Activated CD8-positive, alpha-beta memory T cell treated with anti-CD3 and anti-CD28 coated beads for 36 hours (primary cell): ENCODE measurements at regions not wholly inside any gene's neighbourhood (a gene's known extent, or its start where the extent isn't known, plus 50 kb on each side); places are given as distances from the start of the nearest gene placed in this dataset.

ENCODE experiments used
- CTCF ChIA-PET: fragments of 350-600 bp; sonication (Branson Sonifier 250); formaldehyde crosslinking; loops from one replicate; lab custom pipeline; 2021; ENCODE audit warnings: antibody characterized with exemption; lab: Charles Lee
- POLR2A ChIA-PET: fragments of 350-600 bp; sonication (Branson Sonifier 250); formaldehyde crosslinking; loops from one replicate; lab custom pipeline; 2021; ENCODE audit warnings: antibody characterized with exemption; lab: Charles Lee

DNA sequence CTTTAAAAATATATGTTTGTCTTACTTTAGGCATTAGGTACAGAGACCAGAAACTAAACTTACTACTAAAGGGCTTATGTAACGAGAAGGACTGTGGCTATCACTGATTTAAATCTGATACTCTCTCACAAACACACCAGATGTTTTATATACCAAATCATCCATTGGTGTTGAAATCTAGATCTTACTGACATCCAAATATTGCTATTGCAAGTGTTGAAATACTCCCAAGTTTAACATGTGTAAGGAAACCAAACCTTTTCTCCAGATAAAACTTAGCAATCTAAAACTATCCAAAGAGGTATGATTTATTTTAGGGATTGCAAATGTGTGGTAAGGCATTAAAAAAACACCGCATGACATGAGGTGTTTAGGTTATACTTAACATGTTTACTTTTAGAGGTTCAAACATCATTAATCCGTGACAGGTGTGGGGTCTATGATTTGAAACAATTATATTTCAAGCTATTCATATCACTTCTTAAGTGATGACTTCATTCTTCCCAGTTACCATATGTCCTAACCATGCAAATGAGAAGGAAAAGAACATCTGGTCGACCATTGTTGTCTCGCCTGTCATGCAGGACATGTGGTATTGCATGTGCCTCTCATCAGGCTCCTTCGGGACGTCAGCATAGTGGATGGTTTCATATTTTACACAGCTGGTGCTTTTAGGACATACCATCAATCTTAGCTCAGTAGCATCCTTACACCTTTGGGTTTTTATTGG lies 168.3 kb upstream of the SPACA1 start:
- CTCF ChIA-PET, result no interaction called here
- POLR2A ChIA-PET, result no interaction called here

DNA sequence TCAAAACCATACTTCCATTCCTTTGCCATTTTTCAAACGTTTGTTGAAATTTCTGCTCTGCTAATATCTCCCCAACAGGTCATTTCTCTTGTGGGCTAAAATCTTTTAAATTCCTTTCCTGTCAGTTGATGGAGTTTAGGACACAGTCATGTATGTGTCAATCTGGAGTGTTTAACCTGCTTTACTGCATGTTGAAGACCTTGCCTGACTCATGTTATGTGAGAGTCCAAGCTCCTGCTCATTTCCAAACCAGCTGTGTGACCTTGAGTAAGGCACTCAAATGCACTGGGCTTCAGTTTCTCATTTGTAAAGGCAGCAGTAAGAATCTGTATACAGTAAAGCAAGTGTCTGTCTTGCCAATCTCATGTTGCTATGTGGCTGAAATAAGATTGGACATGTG lies 171.9 kb upstream of the SPACA1 start:
- POLR2A ChIA-PET, result no interaction called here
- CTCF ChIA-PET, result no interaction called here

DNA sequence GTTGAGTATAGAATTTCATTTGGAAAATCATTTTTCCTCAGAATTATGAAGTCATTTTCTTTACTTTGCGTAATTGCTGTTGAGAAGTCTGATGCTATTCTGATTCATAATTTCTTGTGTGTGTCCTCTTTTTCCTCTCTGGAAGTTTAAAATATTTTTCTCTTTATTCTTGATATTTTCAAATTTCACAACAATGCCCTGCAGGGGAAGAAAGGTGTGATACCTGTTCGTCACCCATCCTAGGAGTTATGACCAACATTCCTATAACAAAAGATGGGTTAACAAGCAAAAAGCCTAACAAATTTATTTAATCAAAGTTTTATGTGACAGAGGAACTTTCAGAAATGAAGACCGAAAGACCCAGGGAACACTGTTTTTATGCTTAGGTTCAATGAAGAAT lies 171.5 kb upstream of the AKIRIN2 start:
- ChIA-PET CTCF (no interaction called here), POLR2A (no interaction called here)

DNA sequence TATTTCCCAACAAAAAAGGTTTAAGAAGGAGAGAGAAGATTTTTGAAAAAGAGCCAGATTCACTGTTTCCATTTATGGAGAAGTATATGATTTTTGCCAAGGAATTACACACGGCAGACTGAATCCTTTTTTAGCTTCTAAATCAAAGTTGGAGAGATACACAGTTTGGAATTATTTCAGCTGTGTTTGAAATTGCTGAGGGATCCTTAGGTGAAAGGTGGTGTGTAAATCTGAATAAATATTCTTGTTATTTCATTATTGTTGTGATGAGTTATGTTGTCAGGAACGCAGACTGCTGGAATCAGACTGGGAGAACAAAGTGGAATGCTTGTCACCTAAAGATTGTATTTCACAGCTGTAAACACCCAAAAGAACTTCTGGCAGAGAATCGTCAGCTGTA lies 168.5 kb upstream of the AKIRIN2 start:
- CTCF ChIA-PET, result no interaction called here
- POLR2A ChIA-PET, result no interaction called here

DNA sequence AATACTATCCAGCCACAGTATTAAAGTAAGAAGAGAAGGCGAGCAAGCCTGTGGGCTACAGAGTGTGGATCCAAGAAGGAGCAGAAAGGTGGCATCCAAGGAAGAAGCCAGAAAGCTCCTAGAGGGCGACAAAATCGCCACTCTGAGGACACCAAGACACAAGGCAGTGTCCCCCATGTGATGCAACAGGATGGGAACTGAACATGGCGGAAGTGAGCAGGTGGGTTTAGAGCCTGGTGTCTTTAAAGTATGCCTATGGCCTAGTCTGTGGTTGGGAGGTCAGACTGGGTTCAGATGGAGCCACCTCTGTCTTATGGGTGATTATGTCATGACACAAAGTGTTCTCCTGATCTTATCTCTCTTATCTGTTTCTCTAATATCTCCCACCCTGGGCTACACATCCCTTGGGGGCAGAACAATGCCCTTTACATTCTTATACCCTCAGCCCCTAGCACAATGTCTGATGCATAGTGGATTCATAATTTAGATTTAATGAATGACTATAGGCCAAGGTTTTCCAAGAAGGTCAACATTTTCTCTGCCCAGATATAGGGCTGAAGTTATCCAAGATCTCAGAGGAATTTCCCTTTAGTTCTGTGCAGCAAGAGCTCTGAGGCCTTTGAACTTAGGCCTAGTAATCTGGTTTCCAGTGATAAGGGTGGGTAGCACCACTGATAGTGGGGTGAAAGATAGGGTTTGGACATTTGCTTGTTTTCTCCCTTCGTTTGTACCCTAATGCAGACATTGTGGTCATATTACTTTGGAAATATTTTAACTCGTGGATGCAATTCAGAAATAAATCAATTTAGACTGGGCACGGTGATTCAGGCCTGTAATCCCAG lies 167.3 kb upstream of the AKIRIN2 start:
- POLR2A ChIA-PET, result no interaction called here
- CTCF ChIA-PET, result no interaction called here

DNA sequence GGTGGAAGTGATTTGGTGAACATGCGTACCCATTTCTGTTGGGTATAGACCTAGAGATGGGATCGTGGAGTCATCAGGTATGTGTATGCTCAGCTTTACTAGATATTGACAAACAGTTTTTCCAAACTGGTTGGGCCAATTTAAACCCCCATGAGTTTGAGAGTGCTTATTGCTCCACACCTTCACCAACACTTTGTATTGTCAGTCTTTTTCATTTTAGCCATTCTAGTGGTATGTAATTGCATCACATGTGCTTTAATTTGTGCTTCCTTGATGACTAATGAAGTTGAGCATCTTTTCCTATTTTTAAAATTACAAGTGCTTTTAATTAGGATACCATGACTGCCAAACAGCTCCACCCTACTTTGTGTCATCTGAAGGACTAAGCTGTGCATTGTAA lies 158.9 kb upstream of the AKIRIN2 start:
- ChIA-PET POLR2A (no interaction called here), CTCF (no interaction called here)

DNA sequence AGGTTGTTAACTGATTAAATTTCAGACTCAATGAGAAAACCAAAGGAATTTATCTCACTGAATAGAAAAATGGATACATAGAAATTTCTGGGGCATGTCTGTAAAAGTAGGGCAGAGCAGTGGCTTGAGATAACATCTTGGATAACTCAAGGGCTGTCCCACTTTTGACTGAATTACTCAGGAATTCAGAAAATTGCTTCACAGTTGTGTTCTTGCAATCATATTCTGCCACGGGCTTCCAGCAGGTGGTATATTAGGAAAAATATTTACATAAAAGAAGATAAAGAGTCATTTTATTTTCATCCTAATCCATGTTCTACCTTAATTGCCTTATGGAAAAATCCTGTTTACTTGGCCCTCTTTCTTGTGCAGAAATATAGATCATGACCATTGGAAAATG lies 156.4 kb upstream of the AKIRIN2 start:
- ChIA-PET POLR2A (no interaction called here), CTCF (no interaction called here)

DNA sequence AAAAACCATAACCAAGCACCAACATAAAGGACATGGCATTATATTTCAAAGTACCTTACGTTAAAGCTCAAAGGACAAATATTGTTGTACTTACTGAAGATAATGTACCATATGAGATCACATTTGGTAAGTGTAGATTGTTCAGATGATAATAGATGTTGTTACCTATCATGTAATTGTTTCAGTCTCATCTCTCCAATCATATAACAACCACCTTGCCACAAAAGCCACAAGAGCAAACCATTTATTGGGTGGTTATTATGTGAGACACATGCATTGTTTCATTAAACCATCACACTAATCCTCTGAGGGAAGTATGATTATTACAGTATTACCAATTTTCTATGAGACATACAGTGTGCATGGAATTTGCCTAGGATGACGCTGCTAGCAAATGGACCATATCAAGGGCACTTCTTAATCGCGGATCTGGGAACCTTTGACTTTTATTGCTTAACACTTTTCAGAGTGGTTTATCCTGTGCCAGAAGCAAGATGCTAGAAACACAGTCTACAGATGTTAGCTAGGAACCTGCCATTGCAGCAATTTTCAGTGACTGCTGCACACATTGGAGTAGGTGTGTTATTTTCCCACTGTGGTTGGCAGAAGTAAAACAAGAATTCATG lies 149.8 kb upstream of the AKIRIN2 start:
- CTCF ChIA-PET, result no interaction called here
- POLR2A ChIA-PET, result no interaction called here

DNA sequence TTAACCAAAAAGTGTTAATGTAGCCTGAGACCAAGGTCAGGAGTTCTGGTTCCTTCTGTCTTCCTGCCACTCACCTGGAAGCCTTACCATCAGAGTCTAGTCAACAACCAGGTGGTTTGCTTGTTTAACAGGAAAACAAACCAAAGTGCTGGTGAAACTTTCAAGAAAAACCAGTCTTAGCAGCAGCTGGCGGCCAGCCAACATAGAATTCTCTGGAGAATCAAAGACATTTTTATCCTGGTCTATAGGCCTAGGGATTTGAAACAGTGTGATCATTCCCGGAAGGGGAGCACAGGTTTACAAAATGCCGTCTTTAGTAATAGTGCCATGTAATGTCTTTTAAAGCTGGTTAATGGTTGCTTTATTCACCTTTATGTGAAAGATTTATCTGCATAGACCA lies 146.6 kb upstream of the AKIRIN2 start:
- ChIA-PET CTCF (no interaction called here), POLR2A (no interaction called here)

DNA sequence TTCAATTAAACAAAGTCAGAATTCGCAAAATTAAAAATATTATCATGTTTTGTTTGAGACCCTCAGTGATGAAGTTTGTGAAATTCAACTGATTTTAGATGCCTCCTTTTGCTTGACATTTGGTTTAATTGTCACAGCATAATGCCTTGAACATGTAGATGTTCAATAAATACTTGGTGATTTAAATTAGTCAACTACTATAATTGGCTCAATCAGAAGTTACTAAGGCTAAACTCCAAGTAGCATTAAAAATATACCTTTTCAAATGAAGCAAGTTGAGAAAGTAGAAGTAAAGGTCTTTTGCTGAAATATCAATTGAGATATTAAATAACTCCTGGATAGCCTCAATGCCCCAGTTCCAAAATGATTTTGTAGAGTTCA lies 145.8 kb upstream of the AKIRIN2 start:
- CTCF ChIA-PET, result no interaction called here
- POLR2A ChIA-PET, result no interaction called here

DNA sequence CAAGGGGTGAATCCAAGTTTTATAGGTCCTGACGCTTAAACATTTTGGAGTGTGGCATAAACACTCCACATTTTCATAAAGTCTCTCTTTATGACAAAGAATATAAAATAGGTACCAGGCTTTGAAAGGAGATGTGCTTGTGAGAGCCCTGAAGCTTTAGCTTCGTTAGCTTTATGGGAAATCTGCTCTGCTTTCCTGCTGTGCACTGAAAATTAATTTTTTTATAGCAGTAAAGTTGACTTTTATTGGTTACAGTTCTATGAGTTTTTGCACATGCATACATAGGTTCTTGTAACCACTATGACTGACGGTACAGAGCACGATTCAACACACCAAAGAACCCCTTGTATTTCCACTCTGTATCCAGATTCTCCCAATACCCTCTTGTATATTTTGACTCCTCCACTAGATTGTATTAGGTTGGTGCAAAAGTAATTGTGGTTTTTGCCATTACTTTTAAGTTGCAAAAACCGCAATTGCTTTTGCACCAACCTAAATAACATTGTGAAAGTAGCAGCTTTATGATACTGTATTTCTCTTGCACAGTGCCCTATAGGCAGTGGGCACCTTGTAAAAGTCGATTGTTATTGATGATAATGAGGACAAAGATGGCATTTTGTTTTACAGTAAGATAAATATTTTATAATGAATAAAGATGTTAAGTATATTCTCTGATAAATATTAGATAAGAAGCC lies 145.2 kb upstream of the AKIRIN2 start:
- CTCF ChIA-PET, result no interaction called here

DNA sequence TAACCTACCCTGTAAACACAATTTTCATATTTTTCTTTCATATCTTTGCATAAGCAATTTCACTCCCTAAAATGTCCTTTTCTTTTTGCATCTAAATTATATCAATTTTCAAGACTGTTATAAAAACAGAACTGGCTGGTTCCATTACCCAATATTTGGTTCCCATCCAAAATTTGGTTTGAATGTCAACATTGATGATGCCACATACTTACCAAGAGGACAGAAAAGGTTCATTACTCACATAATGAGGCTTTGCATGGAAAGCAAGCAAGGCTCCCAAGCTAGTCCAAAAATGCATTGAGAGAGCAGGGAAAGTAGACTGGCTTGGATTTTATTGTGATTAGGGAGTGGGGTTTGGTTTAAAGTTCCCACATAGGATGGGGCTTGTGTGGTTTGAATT lies 144.4 kb upstream of the AKIRIN2 start:
- CTCF ChIA-PET, result no interaction called here
- POLR2A ChIA-PET, result no interaction called here

More for the DNA sequence above, 145.2 kb upstream of the AKIRIN2 start:
- POLR2A ChIA-PET, result no interaction called here

DNA sequence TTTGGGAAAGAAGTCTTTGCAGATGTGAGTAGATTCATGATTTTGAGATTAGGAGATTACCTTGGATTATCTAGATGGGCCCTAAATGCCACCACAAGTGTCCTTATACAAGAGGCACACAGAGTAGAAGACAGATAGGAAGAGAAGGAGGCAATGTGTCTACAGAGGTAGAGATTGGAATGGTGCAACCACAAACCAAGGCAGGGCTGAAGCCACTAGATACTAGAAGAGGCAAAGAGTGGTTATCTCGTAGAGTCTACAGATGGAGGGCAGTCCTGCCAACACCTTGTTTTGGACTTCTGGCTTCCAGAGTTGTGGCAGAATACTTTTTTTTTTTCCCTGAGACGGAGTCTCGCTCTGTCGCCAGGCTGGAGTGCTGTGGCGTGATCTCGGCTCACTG lies 138.3 kb upstream of the AKIRIN2 start:
- POLR2A ChIA-PET, result no interaction called here
- CTCF ChIA-PET, result no interaction called here

DNA sequence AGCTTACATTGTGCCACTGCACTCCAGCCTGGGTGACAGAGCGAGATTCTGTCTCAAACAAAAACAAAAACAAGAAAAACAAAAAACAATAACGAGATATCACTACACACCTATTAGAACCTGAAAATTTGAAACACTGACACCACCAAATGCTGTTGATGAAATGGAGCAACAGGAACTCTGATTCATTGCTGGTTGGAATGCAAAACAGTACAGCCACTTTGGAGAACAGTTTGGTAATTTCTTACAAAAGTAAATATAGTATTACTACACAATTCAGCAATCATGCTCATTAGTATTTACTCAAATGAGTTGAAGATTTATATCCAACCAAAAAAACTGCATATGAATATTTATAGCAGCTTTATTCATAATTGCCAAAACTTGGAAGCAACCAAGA lies 135.8 kb upstream of the AKIRIN2 start:
- ChIA-PET CTCF (no interaction called here), POLR2A (no interaction called here)

DNA sequence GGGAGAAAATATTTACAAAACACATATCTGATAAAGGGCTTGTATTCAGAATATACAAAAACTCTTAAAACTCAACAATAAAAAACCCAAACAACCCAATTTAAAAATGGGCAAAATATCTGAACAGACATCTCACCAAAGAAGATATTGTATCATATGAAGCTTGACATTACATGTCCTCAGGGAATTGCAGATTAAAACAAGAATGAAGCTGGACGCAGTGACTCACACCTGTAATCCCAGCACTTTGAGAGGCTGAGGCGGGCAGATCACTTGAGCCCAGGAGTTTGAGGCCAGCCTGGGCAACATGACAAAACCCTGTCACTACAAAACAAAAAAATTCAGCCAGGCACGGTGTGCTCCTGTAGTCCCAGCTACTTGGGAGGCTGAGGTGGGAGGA lies 135.4 kb upstream of the AKIRIN2 start:
- ChIA-PET POLR2A (no interaction called here), CTCF (no interaction called here)

DNA sequence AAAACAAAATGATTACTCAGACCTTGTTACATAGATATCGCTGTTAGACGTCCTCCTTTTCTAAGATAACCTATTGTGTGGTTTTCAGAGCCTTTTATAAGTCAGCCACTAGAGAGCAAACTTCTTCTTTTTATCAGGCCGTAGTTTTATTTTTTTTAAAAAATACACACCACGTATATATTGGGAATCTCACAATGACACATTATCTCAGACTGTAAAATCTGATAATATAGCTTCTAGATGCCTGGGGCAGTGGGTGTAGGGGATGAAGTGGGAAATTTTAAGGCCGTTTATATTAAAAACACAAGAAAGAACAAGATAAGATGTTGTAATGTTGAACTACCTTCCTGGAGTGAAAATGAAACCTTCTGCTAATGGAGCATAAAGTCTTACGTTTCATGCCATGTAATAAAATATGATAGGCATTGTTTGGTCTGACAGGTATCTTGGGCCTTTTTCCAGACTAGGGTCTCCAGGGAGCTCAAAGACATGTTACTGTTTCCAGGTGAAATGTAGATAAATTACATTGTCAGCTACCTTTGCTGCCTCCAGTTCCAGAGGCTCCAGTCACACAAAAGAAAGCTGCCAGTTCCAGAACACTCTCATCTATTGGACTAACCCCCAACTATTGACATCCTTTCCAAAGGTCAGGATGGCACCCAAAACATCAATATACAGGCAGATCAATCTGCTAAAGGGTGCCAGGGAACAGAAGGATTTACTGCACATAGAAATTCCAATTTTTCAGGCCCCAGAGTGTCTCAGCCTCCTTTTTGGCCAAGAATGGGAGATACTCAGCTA lies 130.2 kb upstream of the AKIRIN2 start:
- CTCF ChIA-PET, result interaction anchor here (1.2 to 1.5 kb wide), 2 partner anchors 21 to 93 kb away, joined by 3 to 4 read pairs; no protein-coding TSS in a partner anchor

DNA sequence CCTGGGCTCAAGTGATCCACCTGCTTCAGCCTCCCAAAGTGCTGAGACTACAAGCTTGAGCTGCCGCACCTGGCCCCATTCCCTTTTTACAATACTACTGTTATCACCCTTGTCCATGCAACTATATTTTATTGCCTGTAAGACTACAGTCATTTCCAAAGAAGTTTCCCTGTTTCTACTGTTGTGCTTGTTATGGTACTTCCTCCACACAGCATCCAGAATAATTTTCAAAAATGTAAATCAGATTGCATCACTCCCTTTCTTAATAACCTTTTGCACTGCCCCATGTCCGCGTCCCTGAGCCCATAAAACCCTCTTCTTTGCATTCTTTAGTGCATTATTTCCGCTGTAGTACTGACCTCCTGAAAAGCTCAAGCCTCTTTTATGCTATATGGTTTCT lies 128.9 kb upstream of the AKIRIN2 start:
- POLR2A ChIA-PET, result no interaction called here
- CTCF ChIA-PET, result interaction anchor here (0.7 to 1.5 kb wide), 2 partner anchors 92 to 159 kb away, joined by 4 read pairs; no protein-coding TSS in a partner anchor

More for the DNA sequence above, 130.2 kb upstream of the AKIRIN2 start:
- POLR2A ChIA-PET, result no interaction called here

DNA sequence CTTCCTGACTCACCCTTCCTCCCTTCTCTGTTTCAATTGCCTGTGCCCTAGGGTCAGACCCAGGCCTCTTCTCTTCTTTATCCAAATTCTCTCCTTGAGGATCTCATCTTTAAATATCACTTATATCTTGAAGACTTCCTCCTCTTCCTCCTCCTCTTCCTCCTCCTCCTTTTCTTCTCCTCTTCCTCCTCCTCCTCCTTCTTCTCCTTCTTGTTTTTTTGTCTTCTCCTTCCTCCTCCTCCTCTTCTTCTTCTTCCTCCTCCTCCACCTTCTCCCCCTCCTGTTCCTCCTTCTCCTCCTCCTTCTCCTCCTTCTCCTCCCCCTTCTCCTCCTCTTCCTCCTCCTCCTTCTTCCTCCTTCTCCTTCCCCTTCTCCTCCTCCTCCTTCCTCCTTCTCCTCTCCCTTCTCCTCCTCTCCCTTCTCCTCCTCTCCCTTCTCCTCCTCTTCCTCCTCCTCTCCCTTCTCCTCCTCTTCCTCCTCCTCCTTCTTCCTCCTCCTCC lies 127.6 kb upstream of the AKIRIN2 start:
- ChIA-PET POLR2A (no interaction called here), CTCF (no interaction called here)

DNA sequence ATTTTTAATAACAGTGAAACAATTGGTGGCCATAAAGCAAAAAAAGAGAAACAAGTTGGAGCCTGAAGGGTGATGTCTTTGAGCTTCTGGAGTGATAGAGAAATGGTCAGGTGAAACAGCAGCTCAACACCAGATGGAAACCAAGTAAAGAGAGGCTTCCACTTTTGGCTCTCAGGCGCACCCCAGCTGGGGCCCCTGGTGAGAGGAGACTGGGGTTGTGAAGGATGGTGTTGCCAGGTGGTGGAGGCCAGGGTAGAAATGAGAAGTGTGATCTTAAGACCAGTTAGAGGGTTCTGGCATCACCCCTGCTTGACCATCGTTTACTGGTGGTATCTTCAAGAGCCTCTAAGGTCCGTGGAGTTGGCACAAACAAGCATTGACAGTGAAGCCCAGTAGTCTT lies 126.0 kb upstream of the AKIRIN2 start:
- CTCF ChIA-PET, result no interaction called here

More for the DNA sequence above, 126.0 kb upstream of the AKIRIN2 start:
- POLR2A ChIA-PET, result no interaction called here
